Forelimb muscle (tissue), 1 donor: ENCODE measurements at regions not wholly inside any gene's neighbourhood (a gene's known extent, or its start where the extent isn't known, plus 50 kb on each side); places are given as distances from the start of the nearest gene placed in this dataset.

ENCODE experiments used
- DNase-seq: peaks from one replicate; pipeline ENCODE4 v3.0.0-alpha.2; 2013; ENCODE audit warnings: low read depth

DNA sequence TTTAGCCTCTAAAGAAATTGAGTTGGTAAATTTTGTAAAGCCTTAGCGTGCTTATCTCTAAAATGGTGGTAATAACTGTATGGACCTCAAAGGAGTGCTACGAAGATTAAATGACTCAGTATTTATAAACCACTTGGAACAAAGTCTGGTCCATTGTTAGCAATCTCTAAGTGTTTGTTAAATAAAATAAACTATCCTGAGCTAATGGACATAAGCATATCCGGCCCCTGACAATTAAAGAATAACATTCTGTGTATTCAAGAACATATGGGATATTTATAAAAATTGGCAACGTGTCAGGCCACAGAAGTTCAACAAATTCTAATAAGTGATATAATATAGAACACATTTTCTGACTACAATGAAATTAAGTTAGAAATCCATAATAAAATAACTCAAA is 71.0 kb downstream of the MYEOV start:
- no peak for DNase-seq

DNA sequence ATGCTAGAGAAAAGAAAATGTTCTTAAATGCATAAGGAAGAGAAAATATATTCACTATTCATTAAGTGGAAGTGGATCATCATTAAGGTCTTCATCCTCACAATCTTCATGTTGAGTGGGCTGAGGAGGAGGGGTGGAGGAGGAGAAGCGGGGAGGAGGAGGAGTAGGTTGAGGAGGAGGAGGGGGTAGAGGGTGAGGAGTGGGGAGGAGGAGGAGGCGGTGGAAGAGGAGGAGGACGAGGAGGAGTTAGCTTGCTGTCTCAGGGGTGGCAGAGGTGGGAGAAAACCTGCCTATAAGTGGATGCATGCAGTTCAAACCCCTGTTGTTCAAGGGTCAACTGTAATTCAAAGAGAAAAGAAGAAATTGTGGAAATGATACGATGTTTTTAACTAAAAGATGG is 71.6 kb downstream of the MYEOV start:
- DNase-seq = no peak

DNA sequence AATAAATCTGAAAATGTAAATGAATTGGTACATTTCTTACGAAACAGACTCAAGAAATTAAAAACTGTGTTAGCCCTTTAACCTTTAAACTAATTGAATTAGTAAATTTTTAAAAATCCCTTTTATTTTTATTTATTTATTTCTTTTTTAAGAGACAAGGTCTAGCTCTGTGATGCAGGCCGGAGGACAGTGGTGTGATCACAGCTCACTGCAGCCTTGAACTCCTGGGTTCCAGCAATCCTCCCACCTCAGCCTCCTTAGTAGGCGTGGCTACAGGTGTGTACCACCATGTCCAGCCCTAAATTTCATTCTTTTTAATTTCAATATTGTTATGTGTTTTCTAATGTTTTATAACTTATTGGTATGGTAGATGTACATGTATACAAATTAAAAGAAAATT is 72.6 kb downstream of the MYEOV start:
- no peak for DNase-seq

DNA sequence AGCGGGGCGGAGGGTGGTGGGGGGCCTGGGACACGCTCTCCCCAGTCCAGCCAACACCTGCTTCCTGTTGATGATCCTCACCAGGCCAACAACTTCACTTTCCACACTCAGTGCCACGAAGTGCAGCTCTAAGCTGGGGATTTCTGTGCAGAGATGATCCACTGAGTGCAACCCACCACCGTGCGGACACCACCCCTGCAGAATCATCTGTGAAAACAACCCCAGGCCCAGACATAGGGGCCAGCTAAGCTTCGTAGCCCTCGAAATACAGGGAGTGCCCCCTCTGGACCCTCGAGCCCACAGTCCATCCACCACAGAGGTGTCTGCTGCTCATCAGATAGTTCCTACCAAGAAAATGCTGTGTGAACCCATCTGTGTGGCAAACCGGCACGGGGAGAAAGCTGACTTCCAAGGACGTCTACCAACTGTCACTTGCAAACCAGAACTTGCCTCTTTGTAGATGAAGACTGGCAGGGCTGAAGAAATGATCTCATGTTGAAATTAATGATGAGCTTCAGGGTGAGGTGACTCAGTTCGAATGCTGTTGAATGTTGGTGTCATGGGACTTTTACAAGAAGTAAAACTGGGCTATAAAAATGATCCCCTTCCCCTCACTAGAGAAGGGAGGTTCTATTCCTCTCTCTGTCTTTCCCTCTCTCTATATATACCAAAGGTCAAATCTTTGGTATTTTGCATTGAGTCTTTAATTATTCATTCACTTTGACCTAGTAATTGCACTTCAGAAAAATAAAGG is 73.4 kb downstream of the MYEOV start:
- no peak for DNase-seq

DNA sequence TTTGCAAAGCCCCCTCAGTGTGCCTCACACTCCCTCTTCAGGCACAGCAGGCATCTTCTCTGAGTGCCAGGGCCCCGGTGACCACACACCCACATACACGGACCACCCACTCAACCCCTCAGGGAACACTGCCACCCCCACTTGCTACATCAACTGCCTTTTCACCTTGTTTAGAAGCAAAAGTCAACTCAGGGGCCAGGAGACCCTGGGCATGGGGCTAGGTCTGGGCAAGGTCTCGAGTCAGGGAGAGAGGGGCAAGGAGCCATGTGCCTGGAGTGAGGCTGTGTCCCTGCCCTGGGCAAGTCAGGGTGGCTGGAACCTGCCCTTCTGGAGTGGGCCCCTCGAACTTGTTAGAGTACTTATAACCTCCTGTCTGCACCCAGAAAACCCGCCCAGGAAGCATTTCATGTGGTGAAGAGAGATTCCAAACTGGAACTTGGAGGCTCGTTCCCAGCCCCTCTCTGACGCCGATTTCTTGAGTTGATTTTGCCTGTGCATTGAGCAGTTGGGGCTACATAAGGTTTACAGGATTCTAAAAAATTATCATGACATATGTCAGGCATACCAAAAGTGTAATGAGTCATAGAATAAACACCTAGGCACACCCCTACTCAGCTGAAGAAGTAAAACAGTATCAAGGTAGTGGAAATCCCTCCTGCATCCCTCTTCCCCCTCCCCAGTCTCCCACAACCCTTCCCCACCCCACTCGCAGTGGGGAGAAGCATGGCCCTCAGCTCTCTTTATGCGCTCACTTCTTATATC is 74.3 kb downstream of the MYEOV start:
- no peak for DNase-seq

DNA sequence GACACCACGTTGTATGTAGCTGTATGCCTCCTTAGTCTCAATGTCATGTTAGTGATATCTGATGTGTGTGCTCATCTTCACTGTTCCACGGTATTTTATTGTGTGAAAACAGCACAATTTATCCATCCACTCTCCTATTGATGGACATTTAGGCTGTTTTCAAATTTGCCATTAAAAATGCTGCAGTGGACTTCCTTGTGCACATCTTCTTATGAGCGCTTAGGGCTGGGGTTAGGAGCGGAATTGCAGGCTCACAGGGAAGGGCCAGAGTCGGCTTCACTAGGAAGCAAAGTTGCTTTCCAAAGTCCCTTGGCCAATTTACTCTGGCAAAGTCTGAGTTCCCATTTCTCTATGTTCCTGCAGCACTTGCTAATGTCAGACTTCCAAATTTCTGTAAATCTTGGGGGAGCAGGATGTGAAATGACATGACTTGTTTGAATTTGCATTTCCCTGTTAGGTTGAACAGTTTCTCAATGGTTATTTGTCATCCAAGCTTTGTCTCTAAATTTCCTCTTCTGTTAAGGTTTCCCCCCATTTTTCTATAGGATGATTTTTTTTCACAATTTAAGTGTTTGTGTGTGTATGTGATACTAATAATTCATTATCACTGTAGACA is 75.4 kb downstream of the MYEOV start:
- DNase-seq = no peak

DNA sequence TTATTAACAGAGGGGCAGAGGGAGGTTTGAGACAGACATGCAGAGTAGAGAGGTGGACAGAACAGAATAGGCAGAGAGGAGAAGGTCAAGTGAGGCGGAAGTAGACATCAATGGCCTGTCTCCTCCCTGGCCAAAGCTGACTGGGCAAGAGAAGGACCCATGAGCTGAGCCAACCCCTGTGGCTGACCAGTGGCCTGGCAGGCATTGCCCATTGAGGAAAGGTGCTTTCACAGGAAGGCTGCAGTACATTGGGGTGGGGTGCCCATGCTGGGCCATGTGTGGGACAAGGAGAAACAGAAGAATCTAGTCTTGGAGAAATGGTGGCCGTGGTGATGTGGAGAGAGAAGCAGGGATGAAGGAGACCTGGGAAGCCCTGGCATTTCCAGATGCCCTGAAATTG is 76.0 kb downstream of the MYEOV start:
- DNase-seq = no peak

DNA sequence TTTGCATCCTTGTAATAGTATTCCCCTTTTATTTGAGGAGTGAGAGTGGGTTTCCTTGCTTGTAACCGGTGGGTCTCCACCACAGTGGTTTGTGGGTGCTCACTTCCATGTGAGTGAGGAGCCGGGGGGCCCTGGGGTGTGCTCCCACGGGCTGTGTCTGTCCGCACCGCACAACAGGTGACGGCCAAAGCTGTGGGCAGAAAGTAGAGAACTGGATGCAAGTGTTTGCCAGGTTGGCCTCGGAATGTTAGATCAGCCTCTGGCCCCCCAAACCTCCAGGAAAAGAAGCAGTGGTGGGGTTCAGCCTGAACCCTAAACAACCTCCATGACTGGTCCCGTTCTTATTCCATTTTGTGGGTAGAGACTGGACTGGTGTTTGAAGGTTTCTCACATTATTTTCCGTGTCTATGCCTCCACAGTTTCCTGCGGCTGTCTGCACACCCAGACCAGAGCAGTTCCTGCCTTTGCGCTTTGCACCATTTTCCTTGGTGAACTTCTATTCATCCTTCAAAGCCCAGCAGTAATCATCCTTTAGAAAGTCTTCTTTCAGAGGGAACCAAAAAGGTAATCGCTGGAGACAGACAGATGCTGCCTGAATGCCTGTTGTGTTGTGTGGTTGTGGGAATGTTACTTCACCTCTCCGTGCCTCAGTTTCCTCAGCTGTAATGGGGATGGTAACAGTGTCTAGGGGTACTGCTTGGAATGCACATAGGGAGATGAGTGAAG is 77.2 kb downstream of the MYEOV start:
- no peak for DNase-seq

DNA sequence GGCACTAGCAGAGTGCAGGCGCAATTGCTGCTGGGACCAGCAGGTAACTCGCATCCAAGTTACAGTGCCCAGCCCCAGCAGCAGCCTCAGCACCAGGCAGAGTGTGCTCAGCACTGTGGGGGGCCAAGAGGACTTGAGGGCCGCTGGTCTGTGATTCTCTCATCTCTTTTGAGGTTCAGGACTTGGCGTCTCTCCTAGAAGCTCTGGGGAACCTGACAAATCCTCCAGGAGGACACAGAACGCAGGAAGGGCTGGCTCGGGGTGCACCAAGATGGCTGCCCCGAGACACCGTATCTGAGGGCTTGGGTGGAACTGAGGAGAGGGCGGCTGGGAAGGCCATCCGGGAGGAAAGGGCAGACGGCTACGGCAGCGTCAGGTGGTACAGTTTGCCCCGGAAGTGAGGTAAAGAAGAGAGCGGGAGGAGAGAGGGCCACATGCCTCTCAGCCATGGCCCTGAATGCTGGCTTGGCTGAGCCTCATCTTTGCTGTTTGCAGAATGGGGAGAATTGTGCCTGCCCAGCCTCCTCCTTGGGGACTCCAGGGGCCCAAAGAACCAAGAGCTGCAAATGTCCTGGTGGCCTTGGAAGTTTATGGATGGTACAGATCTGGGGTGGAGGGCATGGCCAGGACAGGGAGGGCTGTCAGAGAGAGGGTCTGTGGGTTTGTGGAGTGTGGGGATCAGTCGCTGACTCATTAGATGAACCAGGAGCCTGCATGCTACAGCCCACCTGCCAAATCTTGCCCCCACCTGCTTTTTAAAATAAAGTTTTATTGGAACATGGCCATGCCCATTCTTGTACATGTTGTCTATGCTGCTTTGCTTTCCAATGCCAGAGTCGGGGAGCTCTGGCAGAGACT is 78.0 kb downstream of the MYEOV start:
- DNase-seq = no peak

DNA sequence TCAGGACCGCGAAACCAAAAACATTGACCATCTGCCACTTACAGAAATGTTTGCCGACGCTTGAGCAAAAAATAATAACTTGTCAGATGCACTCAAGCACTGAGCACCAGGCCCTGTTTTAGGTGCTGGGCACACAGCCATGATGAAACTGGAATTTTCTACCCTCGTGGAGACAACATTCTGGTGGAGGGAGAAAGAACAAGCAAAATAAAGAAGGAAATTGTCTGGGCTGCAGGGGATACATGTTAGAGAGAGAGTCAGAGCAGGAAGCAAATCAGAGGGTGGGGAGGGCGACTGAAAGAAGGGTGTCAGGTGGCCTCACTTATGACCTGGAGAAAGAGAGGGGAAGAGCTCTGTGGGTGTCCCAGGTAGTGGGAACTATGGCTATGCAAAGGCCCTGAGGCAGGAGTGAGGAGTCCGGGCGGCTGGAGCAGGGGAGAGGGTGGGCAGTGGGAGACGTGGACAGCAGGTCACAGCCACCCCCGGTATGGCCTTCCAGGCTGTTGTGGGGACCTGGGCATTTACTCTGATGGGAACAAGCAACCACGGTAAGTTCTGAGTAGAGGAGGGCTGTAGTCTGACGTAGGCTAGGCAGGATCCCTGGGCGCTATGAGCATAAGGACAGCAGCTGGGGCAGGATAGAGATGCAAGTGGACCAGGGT is 78.8 kb downstream of the MYEOV start:
- DNase-seq = no peak

DNA sequence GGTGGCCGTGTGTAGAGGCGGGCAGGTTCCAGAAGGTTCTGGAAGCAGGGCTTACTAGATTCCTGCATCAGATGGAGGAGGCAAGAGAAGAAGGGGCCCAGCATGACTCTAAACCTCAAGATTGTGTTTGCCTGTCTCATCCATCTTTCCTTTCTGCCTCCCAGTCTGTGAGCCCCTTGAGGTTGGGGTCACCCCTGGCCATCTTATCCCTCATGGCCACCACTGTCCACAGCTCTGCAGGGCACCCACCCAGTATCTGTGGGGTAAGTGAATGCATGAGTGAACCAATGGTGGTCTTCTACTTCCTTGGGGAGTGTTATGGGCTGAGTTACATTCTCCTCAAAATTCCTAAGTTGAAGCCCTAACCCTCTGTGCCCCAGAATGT is 79.3 kb downstream of the MYEOV start:
- DNase-seq = no peak

DNA sequence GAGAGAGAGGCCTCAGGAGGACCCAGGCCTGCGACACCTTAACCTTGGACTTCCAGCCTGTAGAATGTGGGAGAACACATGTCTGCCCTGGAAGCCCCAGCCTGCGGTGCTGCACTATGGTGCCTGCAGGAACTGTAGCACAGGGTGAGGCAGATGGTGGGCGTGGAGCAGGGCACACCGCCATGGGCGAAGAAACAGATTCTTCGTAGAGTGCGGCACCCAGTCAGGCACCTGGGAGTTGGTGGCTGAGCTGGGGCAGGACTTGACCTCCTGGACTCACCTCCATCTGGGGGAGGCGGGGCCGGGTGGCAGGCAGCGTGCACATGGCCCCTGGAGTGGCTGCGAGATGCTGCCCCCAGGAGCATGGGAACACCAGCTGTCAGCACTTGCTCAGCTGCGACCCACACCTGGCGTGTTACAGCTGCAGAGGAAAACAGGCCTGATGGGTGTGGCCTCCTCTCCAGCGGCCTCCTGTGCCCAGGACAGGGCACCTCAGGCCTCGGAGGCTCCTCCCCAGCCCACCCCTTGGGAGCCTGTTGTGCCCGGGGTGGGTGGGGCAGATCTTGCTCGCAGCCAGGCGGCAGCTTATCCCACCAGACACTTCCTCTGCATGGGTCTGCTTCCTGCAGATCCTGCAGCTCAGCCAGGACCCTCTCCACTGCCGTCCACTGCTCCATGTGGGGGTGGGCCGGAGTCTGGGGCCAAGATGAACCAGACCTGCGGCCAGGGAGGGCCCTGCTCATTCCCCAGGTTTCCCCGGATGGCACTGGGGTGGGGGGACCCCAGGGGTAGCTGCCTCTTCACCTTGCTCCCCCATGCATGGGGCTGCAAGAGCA is 80.4 kb downstream of the MYEOV start:
- no peak for DNase-seq

DNA sequence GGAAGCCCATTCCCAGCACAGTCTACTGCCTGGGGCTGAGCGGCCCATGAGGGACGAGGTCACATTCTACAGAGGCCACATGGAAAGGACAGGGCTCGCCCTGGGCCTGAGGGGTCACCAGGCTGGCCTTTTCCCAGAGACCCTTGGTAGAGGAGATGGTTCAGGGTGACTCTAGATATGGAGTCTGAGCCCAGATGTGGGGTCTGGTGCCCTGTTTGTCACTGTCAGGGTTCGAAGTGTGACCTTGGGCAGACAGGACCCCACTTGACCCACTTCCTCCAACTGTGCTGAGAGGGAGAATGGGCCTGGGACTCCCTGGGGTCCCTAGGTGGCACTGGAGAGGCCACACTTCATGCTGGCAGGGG is 81.0 kb downstream of the MYEOV start:
- DNase-seq = no peak

DNA sequence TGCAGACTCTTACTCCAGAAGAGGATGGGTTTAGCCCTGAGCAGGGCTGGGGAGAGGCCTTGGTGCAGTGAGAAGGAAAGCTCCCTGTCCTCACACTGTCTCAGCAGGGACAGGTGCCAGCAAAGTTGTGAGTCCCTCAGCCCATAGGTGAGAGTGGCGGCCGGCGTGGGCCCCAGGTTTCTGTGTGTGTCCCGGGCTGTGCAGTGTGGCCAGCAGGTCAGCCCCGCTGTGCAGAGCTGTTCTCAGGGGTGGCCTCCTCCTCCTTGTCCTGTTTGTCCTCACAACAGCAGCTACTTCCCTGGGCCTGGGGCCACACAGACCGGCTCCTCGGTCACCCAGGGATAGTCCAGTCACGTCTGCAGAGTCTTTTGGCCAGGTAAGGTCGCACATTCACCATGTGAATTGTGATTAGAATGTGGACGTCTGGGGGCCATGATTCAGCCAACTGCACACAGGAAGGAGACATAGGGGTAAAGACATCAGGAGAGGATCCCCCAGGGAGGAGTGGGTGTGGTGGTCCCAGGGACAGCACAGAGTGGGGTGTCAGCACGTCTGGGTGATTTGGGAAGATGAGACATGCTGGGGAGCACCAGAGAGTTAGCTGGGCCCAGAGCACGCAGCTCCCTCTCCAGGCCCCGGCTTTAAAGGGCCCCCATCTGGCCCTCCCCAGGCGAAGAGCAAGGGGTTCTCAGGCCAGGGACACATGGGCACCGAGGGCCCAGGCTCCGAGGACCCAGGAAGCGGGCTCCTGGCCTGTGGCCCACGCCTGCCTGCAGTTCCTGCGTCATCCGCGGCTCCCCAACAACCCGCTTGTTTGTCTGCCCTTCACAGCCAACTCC is 81.6 kb downstream of the MYEOV start:
- no peak for DNase-seq

DNA sequence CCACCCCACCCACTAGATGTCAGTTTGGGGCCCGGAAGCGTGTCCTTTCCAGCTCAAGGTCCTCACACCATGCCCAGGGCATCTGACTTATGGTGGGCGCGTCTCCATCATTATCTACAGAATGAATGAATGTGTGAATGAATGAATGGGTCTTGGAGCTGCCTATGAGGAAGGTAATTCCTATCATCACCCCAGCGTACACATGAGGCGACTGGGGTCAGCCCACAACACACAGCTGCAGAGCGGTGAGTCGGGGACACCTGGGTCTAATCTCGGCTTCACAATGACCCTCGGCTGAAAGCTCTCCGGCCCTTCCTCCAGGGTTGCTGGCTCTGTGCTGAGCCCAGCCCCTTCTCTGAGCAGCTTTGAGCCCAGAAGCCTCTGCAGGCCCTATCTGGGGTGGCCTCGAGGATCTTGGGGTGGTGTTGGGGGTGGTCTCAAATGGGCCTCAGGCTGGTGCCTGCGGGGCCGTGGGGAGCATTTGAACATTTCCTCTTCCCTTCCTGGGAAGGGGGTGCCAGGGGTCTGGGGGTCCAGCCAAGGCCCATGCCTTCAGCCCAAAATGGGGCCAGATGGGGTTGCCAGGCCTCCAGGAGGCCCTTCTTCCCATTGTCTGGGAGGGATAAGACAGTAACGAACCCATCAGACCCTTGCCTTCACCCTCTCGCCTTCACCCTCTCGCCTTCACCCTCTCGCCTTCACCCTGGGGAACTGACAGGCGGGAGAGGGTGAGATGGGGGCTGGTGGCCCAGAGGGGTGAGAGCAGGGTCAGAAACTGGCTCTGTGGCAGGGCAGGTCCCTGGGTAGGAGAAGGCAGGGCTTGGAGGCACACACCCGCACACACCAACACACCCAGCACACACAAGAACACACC is 82.4 kb downstream of the MYEOV start:
- no peak for DNase-seq

DNA sequence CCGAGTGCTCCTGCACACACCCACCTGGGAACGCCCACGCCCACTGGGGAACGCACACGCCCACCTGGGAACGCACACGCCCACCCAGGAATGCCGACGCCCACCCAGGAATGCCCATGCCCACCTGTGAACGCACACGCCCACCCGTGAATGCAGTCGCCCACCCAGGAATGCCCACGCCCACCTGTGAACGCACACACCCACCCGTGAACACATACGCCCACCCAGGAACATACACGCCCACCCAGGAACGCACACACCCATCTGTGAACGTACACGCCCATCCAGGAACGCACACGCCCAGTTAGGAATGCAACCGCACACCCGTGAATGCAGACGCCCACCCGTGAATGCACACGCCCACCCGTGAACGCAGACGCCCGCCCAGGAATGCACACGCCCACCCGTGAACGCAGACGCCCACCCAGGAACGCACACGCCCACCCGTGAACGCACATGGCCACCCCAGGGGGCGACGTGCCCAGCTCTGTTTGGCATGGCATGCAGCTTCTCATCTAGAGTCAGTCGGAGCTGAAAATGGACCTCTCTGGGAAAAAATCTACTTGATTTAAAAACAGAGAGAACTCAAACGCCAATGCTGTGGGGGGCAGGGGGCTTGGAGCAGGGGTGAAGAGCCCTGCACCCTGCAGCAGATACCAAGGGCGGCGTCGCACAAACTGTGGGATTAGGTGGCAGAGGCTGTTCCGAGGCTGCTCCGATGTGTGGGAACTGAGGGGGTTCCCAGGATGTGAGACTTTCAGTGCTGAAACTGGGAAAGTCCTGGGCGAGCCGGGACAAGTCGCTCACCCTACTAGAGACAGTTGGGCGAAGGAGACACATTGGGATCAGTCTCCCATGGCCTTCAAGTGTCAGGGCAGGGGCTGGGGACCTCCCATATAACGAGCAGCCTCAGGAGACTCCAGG is 83.3 kb downstream of the MYEOV start:
- DNase-seq = no peak

DNA sequence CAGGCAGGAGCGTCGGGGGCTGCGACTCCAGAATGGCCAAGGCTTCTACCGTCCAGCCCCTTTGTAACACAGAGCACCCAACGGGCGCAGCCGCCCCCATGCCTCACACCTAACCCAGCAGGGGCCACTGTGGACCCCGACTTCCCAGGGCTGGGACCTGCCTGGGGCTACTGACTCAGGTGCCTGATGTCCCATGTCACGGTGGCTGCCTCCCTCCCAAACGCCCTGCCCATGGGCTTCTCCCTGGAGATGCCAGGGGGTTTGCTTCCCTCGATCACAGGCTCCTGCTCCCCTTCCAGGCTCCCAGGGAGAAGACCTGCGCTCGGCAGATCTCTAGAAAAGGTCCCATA is 84.0 kb downstream of the MYEOV start:
- no peak for DNase-seq
